GM12875 (cell line): ENCODE measurements at regions not wholly inside any gene's neighbourhood (a gene's known extent, or its start where the extent isn't known, plus 50 kb on each side); places are given as distances from the start of the nearest gene placed in this dataset.
"Not testable (repeated sequence)": the region's sequence is repeated elsewhere in the genome, so short reads cannot be mapped to it uniquely, and the experiment has no call there.

ENCODE experiments used
- H3K4me3 ChIP-seq: one replicate; pipeline ENCODE4 v1.5.1; 2011; ENCODE audit warnings: low read depth, low read length, control low read depth
- TF ChIP-seq, protein P1 (sequence below): IDR thresholded peaks from 2 replicates; pipeline ENCODE4 v1.5.1; 2011; ENCODE audit warnings: low read depth, mild to moderate bottlenecking, control low read depth, inconsistent platforms, low read length, moderate library complexity, borderline replicate concordance; ENCODE audit not compliant: insufficient read depth

DNA sequence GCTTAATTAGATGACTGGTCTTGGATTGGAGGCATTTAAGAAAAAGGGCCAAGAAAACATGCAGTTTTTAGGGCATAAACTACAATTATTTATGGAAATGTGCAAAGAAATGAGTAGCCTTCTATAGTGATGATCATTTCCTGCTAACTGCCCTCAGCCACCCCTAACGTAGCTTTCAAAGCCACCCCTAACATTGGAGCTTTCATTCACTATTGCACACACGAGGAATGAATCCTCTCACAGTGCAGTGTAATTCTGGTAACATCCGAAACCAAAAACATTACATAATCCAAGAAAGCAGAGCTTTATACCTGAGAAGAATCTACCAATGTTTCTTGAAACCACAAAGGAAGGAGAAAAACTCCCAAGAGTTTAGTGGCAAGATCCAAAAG, 1003.6 kb downstream of the TMEM121 start:
- H3K4me3 ChIP-seq: no peak overlapping the region
- TF ChIP-seq, protein P1, sequence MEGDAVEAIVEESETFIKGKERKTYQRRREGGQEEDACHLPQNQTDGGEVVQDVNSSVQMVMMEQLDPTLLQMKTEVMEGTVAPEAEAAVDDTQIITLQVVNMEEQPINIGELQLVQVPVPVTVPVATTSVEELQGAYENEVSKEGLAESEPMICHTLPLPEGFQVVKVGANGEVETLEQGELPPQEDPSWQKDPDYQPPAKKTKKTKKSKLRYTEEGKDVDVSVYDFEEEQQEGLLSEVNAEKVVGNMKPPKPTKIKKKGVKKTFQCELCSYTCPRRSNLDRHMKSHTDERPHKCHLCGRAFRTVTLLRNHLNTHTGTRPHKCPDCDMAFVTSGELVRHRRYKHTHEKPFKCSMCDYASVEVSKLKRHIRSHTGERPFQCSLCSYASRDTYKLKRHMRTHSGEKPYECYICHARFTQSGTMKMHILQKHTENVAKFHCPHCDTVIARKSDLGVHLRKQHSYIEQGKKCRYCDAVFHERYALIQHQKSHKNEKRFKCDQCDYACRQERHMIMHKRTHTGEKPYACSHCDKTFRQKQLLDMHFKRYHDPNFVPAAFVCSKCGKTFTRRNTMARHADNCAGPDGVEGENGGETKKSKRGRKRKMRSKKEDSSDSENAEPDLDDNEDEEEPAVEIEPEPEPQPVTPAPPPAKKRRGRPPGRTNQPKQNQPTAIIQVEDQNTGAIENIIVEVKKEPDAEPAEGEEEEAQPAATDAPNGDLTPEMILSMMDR: no peak

- H3K4me3 ChIP-seq: peak overlapping the region; percentile 31
These were observed 1004.2 kb downstream of the TMEM121 start for GRCh38 chr14:106530423-106531107.

DNA sequence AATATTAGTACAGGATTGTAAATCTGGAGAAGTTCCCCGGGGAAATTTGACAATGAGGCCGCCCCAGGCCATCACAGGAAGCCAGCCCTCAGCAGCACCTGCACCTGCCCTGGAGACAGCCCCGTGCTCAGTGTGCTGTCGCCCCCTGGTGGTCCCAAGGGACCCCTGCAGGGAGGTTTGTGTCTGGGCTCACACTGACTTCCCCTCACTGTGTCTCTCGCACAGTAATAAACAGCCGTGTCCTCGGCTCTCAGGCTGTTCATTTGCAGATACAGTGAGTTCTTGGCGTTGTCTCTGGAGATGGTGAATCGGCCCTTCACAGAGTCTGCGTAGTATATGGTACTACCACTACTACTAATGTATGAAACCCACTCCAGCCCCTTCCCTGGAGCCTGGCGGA, 1011.2 kb downstream of the TMEM121 start:
- H3K4me3 ChIP-seq: not testable (repeated sequence)

More at GRCh38 chr14:106530423-106531107, 1004.2 kb downstream of the TMEM121 start:
- TF ChIP-seq, protein P1: peak; percentile 89

DNA sequence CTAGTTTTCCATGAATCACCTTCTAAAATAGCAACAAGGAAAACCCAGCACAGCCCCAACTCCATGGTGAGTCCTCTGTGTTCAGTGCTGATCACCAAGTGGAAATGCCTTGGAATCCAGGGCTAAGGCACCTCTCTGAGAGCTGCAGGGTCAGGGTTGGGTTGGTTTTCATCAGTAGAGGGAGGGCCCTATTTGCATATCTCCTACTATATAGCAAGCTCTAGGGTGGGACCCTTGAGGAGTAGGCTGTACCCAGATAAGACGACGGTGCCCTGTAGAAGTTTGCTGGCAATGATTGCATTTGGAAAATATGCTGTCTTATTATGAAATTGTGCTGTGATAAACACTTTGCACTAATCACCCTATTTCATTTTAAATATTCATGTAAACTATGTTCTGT, 1011.8 kb downstream of the TMEM121 start:
- no peak overlapping the region for H3K4me3 ChIP-seq
- TF ChIP-seq, protein P1: no peak

DNA sequence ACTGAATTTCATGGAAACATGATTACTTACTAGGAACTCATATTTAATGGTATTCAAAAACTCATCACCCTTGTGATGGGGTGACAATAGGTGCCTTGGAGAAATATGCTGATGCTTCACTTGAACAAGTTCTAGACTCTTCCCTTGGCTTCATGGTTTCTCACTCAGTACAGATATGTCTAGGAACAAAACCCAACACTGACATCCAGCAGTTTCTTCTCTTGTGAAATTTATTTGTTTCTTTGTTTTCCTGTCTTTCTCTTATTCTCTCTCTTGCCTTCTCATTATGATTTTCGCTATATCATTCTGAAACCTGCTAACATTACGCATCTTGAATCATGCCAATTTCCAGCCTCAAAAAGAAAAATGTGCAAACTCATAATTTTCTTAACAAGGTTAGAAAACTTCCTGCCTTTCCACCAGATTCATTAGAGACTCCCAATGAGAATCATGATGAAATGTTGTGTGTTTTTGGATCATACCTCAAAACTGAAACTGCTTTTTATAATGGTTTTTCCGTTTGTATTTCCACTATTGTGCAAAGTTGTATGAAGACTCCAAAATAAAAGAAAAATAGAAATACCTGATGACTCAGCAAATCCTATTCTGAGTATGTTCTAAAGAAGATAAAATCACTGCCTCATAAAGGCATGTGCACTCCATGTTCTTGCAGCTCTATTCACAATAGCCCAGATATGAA, 1021.5 kb downstream of the TMEM121 start:
- no peak overlapping the region for H3K4me3 ChIP-seq
- TF ChIP-seq, protein P1: no peak

DNA sequence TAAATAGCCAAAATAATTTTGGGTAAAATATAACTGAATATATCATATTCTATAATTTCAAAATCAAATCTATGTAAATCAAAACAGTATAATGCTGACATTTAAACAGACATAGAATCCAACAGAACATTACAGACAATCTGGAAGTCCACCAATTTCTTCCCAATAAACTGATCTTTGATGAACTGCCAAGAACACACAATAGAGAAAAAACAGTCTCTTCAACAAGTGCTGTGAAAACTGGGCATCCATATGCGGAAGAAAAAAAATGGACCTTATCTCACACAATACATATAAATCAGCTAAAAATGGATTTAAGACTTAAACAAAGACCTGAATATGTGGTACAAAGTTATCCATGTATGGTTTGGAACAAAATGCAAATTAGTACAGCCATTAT, 1022.7 kb downstream of the TMEM121 start:
- TF ChIP-seq, protein P1: no peak
- H3K4me3 ChIP-seq: no peak overlapping the region

DNA sequence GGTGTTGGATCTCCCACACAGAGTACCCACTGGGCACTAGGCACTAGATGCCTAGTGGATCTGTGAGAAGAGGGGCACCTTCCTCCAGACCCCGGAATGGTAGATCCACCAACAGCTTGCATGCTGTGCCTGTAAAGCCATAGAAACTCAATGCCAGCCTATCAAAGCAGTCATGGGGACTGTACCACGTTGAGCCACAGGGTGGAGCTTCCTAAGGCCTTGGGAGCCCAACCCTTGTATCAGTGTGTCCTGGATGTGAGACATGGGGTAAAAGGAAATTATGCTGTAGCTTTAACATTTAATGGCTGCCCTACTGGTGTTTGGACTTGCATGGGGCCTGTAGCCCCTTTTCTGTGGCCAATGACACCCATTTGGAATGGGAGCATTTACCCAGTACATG, 1024.9 kb downstream of the TMEM121 start:
- H3K4me3 ChIP-seq: no peak overlapping the region
- TF ChIP-seq, protein P1: peak; percentile 22; the same call in 1 of the 2 replicates

- H3K4me3 ChIP-seq: not testable (repeated sequence)
These were observed 1029.8 kb downstream of the TMEM121 start for GRCh38 chr14:106556211-106556610.
